HG03521 (cell line): ENCODE measurements at regions not wholly inside any gene's neighbourhood (a gene's known extent, or its start where the extent isn't known, plus 50 kb on each side); places are given as distances from the start of the nearest gene placed in this dataset.

Experiments
- ATAC-seq: cut with Tn5 transposase; IDR thresholded peaks from one replicate; pipeline ENCODE4 v1.9.1; 2021; ENCODE audit warnings: mild to moderate bottlenecking, moderate library complexity; ENCODE audit not compliant: unreplicated experiment

DNA sequence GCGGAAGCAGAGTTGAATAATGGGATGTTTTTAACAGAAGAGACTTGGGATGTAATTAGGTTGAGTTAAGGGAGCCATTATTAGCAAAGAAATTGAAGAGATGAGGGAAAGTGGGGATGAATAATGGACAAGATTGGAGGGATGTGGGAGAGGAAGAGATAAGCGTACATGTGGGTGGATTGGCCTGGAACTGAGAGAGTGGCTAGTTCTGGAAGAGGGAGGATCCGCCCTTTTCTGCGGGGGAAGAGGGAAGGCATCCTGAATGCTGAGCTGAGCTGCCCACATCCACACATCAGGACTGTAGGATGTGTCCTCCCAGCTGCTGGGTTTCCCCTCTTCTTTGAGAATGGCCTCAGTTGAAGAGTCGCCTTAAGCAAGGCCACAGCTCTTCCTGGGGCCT lies 68.3 kb upstream of the CADM1 start:
- no peak for ATAC-seq

DNA sequence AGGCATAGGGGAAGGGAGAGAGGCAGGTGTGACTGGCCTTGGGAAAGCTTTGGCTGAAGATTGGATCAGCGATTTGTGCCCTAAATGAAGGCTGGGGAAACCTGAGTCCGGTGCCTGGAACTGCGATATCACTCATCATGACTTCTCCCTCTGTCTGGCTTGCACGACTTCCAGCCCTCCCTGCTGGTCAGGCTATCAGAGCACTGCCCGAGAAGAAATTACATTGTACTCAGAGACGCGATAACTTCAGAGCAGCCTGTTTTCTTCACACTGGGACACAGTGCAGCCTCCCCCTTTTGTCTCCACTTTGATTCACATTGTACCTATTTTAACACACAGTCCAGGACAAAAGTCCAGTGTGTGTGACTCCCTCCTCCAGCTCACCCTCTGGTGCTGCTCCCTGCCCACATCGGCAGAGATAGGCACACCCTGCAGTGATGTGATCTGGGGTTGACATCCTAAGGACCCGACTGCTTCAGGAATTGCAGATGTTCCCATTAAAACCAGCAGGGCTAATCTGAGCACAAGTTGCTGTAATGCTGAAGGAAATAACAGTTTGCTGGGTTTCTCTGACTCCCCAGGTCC lies 62.1 kb upstream of the CADM1 start:
- no peak for ATAC-seq

DNA sequence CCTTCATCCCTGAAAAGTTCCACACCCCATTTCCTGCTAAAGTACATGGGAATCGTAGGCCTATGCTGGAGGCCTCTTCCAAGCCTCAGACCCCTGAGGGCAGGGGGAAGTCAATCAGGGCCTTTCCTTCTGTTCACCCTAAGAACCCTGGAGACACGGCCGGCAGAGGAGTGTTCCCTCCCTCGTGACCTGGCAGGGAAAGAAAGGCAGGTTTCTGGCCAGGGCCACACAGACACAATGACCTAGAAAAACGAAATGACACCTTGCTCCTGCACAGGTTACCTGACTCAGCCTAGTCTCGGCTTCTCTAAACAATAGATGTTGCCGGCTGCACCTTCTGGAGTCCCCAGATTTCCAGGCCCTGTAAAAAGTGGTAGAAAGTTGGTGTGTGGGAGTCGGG lies 60.6 kb upstream of the CADM1 start:
- no peak for ATAC-seq

DNA sequence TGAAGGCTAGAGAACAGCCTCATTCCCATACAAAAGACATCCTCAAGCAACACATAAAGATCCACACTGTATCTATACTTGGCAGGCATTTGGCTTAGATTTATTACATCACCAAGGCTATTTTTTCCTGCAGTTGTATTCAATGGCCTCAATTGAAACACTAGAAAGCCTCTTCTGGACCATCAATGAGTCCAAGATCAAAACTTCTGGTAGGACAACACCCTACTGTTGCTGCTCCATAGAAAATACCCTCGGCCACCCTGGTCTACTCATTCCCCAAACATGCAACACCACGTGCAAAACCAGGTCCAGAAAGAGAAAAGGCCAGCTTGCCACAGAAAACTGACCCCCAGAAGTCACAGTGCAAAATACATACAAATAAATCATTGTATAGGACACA lies 56.9 kb upstream of the CADM1 start:
- no peak for ATAC-seq

DNA sequence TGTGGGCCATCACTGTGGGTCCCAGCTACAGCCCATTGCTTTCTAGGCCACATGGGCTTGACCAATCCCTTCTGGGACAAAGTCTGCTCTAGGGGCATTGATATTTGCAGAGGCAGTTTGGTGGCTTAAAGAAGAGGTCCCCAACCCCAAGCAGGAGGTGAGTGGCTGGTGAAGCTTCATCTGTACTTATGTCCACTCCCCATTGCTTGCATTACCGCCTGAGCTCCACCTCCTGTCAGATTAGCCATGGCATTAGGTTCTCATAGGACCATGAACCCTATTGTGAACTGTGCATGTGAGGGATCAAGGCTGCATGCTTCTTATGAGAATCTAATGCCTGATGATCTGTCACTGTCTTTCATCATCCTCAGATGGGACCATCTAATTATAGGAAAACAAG lies 54.4 kb upstream of the CADM1 start:
- no peak for ATAC-seq

DNA sequence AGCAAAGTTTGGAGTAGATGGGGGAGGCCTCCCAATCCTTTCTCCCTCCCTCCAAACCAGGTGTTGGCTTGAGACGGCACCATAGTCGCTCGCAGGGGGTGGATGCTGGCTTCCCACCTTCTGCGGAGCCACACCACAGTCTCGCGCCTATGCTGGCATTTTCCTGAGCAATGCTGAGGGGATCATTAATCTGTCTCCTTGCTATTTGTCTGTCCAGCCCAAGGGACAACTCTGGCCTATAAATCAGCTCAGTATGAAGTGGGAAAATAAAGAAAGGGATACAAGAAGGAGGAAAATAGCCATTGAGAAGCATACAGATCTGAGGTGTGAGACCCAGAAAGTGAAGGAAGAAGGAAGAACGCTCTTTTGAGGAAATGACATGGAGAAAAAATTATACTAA lies 53.5 kb upstream of the CADM1 start:
- no peak for ATAC-seq

DNA sequence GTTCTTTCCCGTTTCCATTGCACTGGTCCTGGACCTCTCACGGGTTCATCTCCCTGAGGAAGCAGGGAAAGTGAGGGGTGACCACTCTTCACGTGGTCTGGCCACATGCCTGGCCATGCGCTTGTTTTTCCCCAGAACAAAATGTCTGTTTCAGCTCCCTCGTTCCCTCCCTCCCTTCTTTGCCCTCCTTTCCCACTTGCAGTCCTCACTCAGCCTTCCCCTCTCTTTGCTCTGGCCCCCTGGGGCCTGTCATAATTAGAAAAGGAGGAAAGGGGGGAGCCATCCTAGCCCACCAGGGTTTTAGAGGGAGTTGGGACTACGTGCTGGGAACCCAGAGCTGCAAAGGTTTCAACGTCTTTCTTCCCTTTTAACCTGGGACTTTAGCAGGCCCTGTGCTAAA lies 52.8 kb upstream of the CADM1 start:
- ATAC-seq = no peak

DNA sequence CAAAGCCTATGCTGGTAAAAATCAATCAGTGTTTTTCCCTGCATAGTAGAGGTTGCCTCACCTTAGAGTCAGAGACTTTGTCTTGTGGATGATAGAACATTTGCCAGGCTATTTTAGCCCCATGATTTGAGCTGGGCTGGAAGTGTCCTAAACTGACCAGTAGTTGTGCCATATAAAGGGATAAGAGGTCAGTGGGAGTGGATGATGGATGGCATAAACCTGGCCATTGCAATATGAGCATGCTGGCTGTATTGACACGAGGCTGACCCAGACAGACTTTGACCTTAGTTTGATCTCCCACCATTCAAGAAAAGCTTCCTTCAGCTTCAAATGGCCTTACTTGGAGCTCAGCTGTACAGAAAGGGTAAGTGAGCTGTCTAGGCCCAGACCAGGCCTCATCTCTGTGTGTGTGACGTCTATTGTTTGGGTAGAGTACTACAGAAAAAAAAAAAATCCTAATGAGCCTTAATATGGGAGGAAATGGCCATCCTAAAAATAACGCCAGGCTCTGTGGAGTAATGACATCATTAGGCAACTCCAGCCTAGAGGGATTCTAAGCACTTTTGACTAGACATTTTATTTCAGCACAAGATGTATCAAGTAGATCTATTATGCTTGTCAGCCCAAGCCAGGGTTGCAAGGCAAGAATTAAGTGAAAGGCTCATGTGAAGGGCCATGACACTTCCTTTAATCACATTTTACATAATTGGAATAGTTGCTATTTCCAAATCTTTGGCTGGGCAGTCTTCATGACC lies 51.3 kb upstream of the CADM1 start:
- ATAC-seq = no peak
